Osteoblast (primary cell): ENCODE measurements at regions not wholly inside any gene's neighbourhood (a gene's known extent, or its start where the extent isn't known, plus 50 kb on each side); places are given as distances from the start of the nearest gene placed in this dataset.

Experiments used
- DNase-seq: peaks from one replicate; pipeline ENCODE4 v3.0.0; 2011; ENCODE audit warnings: low spot score, mixed read lengths; ENCODE audit not compliant: insufficient read length; ENCODE audit errors: missing footprints
- H2AFZ ChIP-seq: 2 replicates; pipeline ENCODE4 v1.6.0; 2011; ENCODE audit warnings: mild to moderate bottlenecking, low read length
- H3K27ac ChIP-seq: 2 replicates; pipeline ENCODE4 v1.5.1; 2011; ENCODE audit warnings: mild to moderate bottlenecking, low read depth, low read length, moderate library complexity
- H3K27me3 ChIP-seq: 2 replicates; pipeline ENCODE4 v1.6.0; 2012; ENCODE audit warnings: mild to moderate bottlenecking, control low read depth, inconsistent platforms, low read length, moderate library complexity; ENCODE audit not compliant: insufficient read depth
- H3K36me3 ChIP-seq: 2 replicates; pipeline ENCODE4 v1.5.1; 2011; ENCODE audit warnings: mild to moderate bottlenecking, low read length, control low read depth, moderate library complexity; ENCODE audit not compliant: insufficient read depth
- H3K4me1 ChIP-seq: 2 replicates; pipeline ENCODE4 v1.5.1; 2011; ENCODE audit warnings: mild to moderate bottlenecking, low read length, control low read depth, moderate library complexity; ENCODE audit not compliant: insufficient read depth
- H3K4me2 ChIP-seq: 2 replicates; pipeline ENCODE4 v1.6.0; 2011; ENCODE audit warnings: mild to moderate bottlenecking, low read length; ENCODE audit not compliant: insufficient read depth
- H3K4me3 ChIP-seq: fragments of 200-600 bp; sonication (generic); 3 replicates; pipeline ENCODE4 v1.5.1; 2012; ENCODE audit warnings: mild to moderate bottlenecking, low read length, inconsistent platforms; ENCODE audit not compliant: insufficient read depth
- H3K79me2 ChIP-seq: 2 replicates; pipeline ENCODE4 v1.6.0; 2012; ENCODE audit warnings: mild to moderate bottlenecking, low read length, control low read depth, inconsistent platforms; ENCODE audit not compliant: insufficient read depth
- H3K9me3 ChIP-seq: 2 replicates; pipeline ENCODE4 v1.5.1; 2011; ENCODE audit warnings: low read depth, low read length, control low read depth
- H4K20me1 ChIP-seq: 2 replicates; pipeline ENCODE4 v1.6.0; 2012; ENCODE audit warnings: mild to moderate bottlenecking, low read length, control low read depth; ENCODE audit not compliant: insufficient read depth
- TF ChIP-seq, protein P1 (sequence below): IDR thresholded peaks from 2 replicates; pipeline ENCODE4 v1.5.1; 2011; ENCODE audit warnings: mild to moderate bottlenecking, low read depth, low read length, moderate library complexity; ENCODE audit errors: extremely low read depth

DNA sequence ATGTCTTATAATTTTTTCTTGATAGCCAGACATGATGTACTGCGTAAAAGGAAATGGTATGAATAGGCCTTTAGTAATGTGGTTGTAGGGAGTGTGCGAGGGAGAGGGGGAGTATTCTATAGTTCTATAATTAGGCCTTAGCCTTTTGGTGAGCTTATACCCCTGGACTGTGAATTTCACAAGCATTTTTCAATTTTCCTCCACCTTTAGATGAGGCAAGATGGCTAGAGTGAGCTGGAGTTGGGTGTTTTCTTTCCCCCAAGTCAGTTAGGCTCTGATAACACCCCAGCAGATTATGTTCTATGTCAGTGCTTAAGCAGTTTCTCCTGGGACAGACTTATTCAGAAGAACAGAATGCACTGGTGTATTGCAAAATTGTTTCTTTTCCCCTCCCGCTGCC is 210.2 kb upstream of the NPY2R start:
- Histone ChIP-seq H3K27ac (peak overlapping the region; percentile 91), H3K36me3 (no peaks in the 10 kb centered on the region), H3K9me3 (no peaks in the 10 kb centered on the region), H2AFZ (peak overlapping the region; percentile 70), H3K4me1 (peaks cover 17% of the 10 kb centered on the region), H3K4me2 (peak overlapping the region; percentile 48), H3K79me2 (no peaks in the 10 kb centered on the region), H3K27me3 (no peaks in the 10 kb centered on the region), H3K4me3 (no peak overlapping the region), H4K20me1 (no peaks in the 10 kb centered on the region)
- TF ChIP-seq, protein P1, sequence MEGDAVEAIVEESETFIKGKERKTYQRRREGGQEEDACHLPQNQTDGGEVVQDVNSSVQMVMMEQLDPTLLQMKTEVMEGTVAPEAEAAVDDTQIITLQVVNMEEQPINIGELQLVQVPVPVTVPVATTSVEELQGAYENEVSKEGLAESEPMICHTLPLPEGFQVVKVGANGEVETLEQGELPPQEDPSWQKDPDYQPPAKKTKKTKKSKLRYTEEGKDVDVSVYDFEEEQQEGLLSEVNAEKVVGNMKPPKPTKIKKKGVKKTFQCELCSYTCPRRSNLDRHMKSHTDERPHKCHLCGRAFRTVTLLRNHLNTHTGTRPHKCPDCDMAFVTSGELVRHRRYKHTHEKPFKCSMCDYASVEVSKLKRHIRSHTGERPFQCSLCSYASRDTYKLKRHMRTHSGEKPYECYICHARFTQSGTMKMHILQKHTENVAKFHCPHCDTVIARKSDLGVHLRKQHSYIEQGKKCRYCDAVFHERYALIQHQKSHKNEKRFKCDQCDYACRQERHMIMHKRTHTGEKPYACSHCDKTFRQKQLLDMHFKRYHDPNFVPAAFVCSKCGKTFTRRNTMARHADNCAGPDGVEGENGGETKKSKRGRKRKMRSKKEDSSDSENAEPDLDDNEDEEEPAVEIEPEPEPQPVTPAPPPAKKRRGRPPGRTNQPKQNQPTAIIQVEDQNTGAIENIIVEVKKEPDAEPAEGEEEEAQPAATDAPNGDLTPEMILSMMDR = no peak
- DNase-seq = peak; percentile 81

DNA sequence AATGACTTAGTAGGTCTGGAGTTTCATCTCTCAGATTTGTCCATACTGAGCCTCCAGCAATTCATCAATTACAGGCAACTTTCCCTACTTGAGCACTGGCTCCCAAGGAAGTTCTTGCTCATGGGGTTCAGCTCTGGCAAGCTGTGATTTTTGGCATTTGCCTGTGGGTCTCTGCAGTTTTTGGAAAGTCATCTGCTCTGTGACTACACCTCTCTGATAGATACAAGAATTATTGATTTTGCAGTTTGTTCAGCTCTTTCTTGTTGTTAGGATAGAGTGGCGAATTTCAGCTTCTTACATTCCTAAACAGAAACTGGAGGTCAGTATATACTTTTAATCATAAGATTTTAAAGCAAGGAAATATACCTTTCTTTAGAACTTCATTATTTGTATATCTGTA is 209.7 kb upstream of the NPY2R start:
- H3K9me3 ChIP-seq = no peaks in the 10 kb centered on the region
- no peaks in the 10 kb centered on the region for H4K20me1 ChIP-seq
- no peaks in the 10 kb centered on the region for H3K36me3 ChIP-seq
- no peak for DNase-seq
- peak overlapping the region; percentile 48 for H3K4me2 ChIP-seq
- H3K4me1 ChIP-seq = peaks cover 17% of the 10 kb centered on the region
- peak overlapping the region; percentile 91 for H3K27ac ChIP-seq
- TF ChIP-seq, protein P1 = no peak
- H3K4me3 ChIP-seq = no peak overlapping the region
- H3K79me2 ChIP-seq = no peaks in the 10 kb centered on the region
- peak overlapping the region; percentile 70 for H2AFZ ChIP-seq
- no peaks in the 10 kb centered on the region for H3K27me3 ChIP-seq

DNA sequence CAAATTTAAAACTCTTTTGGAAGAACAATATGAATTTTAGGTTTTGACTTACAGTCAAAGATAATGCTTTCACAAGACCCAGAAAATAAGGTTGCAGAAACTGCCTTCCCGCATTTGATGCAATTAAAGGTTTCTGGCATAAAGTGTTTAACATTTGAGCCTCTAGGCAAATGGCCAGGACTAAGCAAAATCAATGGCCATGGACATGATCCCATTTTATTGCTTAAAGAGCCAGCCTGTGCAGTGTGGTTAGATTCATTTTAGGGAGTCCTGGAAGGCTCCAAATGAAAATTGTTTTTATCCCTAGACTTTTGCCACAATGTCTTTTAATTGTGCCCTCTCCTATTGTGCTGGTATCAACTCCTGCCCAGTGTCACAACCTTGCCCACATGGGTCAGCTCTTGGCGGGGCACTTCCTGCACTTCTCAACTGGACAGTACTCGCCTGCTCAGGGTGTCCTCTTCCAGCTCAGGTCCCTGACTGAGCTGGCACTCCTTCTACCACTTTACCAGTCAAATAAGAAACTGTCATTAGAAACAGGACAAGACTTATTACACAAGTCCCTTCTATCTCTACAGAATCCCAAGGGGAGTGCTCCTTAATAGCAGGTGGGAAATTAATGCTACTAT is 208.4 kb upstream of the NPY2R start:
- Histone ChIP-seq H3K27me3 (no peaks in the 10 kb centered on the region), H3K4me3 (no peak overlapping the region), H3K27ac (no peak overlapping the region), H3K4me2 (no peak overlapping the region), H3K79me2 (no peaks in the 10 kb centered on the region), H3K36me3 (no peaks in the 10 kb centered on the region), H4K20me1 (no peaks in the 10 kb centered on the region), H3K4me1 (peaks cover 22% of the 10 kb centered on the region), H3K9me3 (no peaks in the 10 kb centered on the region), H2AFZ (no peak overlapping the region)
- no peak for DNase-seq
- TF ChIP-seq, protein P1 = no peak

DNA sequence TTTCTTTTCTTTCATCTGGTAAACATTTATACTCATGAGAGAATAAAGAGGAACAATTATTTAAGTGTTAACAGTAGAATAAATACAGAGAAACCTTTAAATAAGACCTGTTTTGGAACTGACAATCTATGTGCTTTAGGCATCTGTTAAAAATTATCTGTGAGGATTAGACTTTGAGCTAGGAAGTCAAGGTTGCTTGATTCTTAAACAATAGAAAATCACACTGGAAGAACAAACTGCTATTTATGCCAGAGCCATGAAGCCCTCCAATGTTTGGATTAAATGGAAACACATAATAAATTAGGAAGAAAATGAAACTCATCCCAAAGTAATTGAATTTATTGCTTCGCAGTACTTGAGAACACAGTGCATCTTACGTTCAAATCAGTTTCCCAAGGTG is 207.2 kb upstream of the NPY2R start:
- H3K36me3 ChIP-seq = no peaks in the 10 kb centered on the region
- no peaks in the 10 kb centered on the region for H3K27me3 ChIP-seq
- TF ChIP-seq, protein P1 = no peak
- no peak overlapping the region for H3K27ac ChIP-seq
- no peak overlapping the region for H3K4me2 ChIP-seq
- H3K4me1 ChIP-seq = peaks cover 32% of the 10 kb centered on the region
- no peaks in the 10 kb centered on the region for H4K20me1 ChIP-seq
- H3K79me2 ChIP-seq = no peaks in the 10 kb centered on the region
- no peak overlapping the region for H2AFZ ChIP-seq
- H3K4me3 ChIP-seq = no peak overlapping the region
- no peaks in the 10 kb centered on the region for H3K9me3 ChIP-seq
- no peak for DNase-seq
